MV-4-11 (cell line): ENCODE measurements at regions not wholly inside any gene's neighbourhood (a gene's known extent, or its start where the extent isn't known, plus 50 kb on each side); places are given as distances from the start of the nearest gene placed in this dataset.
"Not testable (repeated sequence)": the region's sequence is repeated elsewhere in the genome, so short reads cannot be mapped to it uniquely, and the experiment has no call there.

Source experiments
- DNase-seq: peaks from one replicate; lab custom pipeline; 2025; lab: John Stamatoyannopoulos, UW

DNA sequence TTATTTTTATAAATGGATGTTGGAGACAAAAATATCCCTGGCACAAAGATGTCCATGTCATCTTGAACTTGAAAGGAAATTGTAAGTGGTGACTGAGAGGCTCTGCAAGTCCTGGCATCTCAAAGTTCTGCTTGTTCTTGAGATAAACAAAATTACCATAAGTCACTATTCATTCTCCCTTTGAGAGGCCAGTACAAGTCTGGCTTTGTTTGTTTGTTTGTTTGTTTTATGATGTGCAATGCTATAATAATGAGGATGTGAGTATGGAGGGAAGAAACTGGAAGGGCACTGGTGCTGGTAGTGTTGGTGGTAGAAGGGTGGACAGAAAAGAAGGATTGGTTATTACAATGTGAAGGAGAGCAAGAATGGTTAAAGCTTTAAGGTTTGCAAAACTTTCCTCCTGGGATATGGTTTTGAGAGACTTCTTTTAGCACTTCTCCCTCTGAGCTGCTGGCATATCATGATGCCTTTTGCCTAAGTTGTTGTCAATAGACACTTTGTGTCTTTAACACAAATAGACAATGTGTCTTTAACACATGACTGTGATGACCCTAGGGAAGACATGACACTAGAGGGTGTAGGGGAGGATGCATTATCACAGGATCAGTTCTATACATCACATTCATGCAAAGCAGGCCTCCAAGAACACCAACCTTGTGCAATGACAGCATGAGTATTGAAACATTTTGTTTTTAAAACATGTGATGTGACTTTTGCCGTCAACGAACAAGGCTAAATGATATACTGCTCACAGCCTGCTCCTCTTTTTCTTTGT is 880.5 kb upstream of the GOT2 start:
- no peak for DNase-seq

GRCh38 chr16:59612910-59613620 is 878.9 kb upstream of the GOT2 start:
- not testable (repeated sequence) for DNase-seq

- no peak for DNase-seq
These were observed 878.0 kb upstream of the GOT2 start for GRCh38 chr16:59612094-59612493.

GRCh38 chr16:59611556-59611955 is 877.4 kb upstream of the GOT2 start:
- DNase-seq: no peak

- peak; percentile 13 for DNase-seq
These were observed 871.6 kb upstream of the GOT2 start for GRCh38 chr16:59605706-59606105.

GRCh38 chr16:59604354-59604753 is 870.2 kb upstream of the GOT2 start:
- DNase-seq: no peak

DNA sequence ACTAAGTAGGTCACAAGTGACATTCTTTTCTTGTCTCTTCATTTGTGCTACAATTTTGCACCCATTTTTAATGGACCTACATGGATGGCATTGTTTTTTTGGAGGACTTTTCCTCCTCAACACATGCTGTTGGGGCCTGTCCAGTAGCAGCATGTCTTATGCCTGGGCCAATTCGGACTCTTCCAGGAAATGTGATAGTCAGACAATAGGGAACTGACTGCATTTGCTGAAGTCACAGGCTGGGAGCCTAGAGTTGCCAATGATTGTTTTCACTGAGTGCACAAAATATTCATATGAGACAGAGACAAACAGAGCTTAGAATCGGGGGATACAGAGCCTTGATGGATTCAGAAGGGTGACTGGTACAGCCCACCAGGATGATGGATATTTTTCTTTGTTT is 867.3 kb upstream of the GOT2 start:
- DNase-seq: no peak

DNA sequence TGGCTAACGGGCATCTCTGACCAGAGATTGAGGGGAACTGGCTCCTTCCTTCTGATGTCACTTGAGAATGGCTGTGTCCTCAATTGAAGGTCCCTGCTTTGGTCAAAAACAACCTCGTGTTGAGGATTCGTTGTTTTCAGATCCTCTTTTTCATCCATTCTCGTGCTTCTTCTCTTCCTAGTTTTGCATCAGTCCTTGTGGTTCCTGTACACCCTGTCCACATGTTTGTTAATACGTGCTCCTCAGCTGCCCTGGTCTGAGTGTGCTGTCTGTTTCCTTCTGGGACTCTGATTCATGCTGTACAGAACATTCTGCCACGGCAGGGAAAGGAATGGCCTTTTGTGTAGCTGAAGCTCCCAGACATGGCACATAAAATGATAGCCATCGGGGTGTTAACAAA is 863.2 kb upstream of the GOT2 start:
- DNase-seq: peak; percentile 97

DNA sequence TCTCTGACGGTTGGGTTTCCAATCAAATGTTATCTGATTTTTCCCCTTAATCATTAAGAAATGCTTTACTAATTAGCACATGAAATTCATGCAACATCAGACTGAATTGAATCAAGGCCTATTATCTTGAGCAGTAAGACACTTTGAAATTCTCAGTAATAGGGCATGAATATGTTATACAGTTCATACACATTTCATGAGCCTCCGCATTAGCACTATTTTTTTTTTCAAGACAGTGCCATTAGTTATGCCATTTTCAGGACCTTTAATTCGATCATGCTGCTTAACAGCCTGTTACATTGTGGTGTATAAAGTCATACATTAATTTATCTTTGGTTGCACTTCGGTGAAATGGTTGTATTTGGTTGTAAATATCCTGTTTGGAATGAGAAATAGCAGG is 862.6 kb upstream of the GOT2 start:
- no peak for DNase-seq

DNA sequence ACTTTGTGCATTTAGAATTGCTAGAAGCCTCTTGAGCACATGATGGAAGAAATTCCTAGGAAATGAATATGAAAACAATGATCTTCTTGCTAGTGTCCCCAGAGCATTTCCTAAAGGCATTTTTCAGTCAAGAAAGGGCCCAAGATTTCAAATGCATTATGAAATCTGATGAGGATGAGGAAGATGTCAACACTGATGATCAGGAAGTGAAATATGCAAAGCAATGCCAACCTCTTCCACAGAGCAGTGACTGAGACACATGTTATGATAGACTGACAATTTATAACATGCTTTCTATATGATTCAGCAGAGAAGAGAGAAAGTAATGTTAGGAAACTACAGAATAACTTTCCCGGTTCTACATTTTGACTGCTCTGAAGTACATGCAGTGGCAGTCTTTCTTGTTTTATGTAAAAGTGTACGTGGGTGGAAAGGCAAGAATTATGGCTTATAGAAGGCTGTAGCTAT is 859.1 kb upstream of the GOT2 start:
- peak; percentile 85 for DNase-seq

GRCh38 chr16:59591480-59591879 is 857.4 kb upstream of the GOT2 start:
- DNase-seq: no peak

GRCh38 chr16:59590845-59591244 is 856.7 kb upstream of the GOT2 start:
- no peak for DNase-seq

DNA sequence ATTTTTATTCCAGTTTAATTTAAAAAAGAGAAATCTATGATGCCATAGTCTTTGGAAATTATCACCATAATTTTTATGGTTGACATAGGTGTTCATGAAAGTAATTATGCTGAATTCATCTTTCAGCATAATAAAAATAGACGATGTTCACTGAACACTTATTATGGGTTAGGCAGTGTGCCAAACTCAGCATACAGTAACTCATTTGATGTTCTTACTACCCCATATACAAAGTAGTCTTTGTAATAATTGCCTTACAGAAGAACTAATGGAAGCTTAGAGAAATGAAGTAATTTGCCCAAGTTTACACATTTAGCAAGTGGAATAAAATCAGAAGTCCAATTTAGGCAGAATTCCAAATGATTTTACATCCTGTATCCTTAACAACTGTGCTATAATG is 852.2 kb upstream of the GOT2 start:
- no peak for DNase-seq

DNA sequence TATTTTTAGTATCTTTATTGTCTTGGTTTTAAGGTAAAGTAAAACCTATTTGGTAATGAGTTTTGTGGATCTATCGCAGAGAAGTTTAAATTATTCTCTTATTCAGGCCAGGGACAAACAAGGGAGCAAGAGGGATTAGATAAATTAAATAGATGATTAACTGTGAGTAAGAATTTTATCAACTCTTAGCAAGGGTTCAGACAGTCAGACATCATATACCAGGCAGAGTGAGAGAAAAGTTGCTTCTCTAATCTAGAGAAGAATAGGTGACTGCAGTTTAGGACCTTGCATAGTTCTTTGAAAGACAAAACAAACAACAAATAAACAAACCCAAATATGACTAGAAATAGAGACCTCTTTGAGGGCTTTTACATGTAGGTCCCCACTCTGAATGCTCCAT is 840.2 kb upstream of the GOT2 start:
- no peak for DNase-seq

- DNase-seq: no peak
These were observed 839.6 kb upstream of the GOT2 start for GRCh38 chr16:59573528-59574271.

GRCh38 chr16:59567496-59567895 is 833.4 kb upstream of the GOT2 start:
- DNase-seq: no peak

DNA sequence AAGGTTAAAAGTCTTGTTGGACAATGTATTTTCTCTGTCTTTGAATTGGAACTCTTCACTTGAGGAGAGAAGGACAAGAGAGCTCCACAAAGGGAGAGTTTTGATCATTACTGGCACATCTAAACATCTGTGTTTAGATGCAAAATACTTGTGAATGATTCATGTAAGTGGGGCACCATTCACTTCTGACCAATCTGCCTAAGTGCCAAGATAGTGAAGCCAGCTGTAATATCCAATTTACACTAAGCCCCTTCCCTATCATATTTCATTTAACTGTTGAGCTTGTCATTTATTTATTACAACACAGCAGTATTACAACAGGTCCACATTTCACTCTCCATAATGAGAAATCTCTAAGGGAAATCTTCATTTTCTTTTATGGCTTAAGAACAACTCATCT is 832.3 kb upstream of the GOT2 start:
- no peak for DNase-seq

DNA sequence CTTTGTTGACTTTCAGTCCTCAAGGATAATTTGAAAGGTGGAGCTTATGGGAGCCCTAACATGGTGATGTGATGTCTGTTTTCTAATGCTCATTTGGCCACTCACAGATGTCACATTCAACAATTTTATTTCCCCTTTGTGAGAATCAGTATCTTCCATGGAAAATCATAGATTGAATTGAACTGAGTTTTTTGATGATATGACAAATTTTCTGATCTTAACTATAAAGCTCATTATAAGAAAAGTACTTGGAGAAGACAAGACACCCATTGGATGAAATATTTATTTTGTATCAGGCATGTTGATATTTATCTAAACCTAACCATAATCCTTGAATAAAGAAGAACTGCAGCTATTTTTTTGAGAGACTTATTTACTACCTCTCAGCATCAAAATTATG is 824.6 kb upstream of the GOT2 start:
- no peak for DNase-seq

DNA sequence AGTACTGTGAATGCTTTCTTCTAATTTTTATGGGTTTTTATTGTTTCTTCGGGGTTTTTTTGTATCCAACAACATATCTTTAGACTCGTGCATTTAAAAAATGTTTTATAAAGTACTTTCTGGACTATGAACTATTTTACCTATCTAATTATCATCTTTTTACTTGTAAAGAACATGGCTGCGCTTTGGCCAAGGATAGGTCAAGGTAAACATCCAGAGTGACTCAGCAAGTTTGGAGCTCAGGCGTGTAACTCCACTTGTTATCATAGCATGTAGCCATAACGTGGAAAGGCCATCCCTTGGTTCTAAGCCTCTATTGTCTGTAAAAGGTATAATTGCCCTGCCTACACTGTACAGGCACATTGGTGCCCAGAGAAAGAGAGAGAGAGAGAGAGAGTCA is 818.0 kb upstream of the GOT2 start:
- DNase-seq: no peak

DNA sequence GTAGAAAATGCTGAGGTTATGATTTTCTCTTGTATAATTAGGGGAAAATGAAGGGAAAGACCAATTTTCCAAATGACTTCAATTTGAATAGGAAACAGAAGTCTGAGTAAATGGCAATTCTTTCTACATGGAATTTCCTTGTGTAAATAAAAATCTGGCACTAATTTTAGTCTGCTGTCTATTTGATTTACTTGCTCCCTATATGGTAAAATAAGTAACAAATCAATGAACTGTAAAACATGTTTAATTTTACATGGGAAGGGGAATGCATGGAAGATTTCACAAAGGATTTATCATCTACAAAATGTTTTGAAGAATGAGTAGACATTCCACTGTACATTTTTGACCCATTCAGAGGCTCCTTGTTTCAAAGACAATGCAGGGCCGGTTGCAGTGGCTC is 811.6 kb upstream of the GOT2 start:
- no peak for DNase-seq

DNA sequence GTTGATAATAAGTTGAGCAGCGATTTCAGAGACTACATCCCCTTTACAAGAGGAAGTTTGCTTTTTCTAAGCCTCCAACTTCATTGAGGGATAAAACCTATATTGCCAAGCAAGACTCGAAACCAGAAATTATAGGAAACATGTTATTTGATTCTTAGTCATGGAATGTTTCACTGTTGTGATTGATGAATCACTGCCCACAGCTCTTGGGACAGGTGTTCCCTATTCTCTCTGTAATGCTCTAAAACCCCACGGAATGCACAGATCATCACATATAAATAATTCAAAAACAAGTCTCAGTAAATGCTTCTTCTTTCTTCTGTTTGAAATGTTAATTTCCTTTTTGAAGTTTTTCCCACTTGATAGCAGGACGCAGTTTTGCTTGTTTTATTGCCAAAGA is 809.5 kb upstream of the GOT2 start:
- DNase-seq: peak; percentile 70

DNA sequence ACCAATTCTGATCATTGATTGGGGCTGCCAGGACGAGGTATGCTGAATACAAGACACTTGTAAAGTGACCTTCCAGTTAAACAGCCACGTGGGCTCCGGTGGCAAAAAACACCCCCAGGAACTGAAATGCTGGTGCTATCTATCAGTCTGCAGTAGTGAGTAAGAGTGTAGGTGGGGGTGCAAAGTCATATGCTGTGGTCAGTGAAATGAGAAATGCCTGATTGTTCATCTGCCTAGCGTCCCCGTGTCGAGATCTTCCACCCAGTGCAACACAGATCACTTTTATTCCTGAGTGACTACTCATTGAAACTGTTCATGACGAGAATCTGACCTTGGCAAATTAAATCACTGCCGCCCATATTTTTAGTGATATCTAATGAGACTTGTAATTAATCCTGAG is 806.5 kb upstream of the GOT2 start:
- DNase-seq: no peak

DNA sequence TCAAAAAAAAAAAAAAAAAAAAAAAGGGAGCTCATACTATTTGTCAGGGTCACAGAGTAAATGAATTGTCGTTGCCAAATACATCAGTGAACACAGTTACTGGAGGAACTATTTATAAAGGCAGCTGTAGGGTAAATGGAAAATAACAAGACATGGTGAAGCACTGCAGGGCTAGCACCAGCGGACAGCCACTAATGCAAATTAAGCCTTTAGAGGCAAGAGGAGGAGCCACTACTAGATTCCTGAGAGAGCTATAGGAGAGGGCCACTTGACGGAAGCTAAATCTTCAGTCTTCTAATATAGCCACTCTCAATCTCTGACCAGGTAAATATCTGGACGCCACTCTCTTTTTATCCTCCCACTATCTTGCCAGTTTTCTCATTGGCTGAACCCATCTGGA is 801.2 kb upstream of the GOT2 start:
- DNase-seq: no peak
